Activated effector memory CD4-positive, alpha-beta T cell treated with Interleukin-2 at 50 U/mL for 16 hours (primary cell): ENCODE measurements at regions not wholly inside any gene's neighbourhood (a gene's known extent, or its start where the extent isn't known, plus 50 kb on each side); places are given as distances from the start of the nearest gene placed in this dataset.

Source experiments
- DNase-seq: peaks from one replicate; pipeline ENCODE4 v3.0.0-alpha.2; 2020

- DNase-seq: no peak
These were observed 295.0 kb downstream of the CDCA7 start for GRCh38 chr2:173649527-173650219.

- no peak for DNase-seq
These were observed 297.2 kb downstream of the CDCA7 start for GRCh38 chr2:173651891-173652290.

- no peak for DNase-seq
These were observed 297.6 kb downstream of the CDCA7 start for GRCh38 chr2:173652311-173652710.

- no peak for DNase-seq
These were observed 298.2 kb downstream of the CDCA7 start for GRCh38 chr2:173652767-173653431.

GRCh38 chr2:173653432-173653805 is 298.7 kb downstream of the CDCA7 start:
- DNase-seq: no peak

- DNase-seq: no peak
These were observed 299.7 kb downstream of the CDCA7 start for GRCh38 chr2:173654161-173654895.

- DNase-seq: no peak
These were observed 300.2 kb downstream of the CDCA7 start for GRCh38 chr2:173654896-173655265.

GRCh38 chr2:173656086-173656485 is 301.4 kb downstream of the CDCA7 start:
- no peak for DNase-seq

GRCh38 chr2:173657996-173658717 is 303.5 kb downstream of the CDCA7 start:
- no peak for DNase-seq

- DNase-seq: no peak
These were observed 304.3 kb downstream of the CDCA7 start for GRCh38 chr2:173658946-173659371.

GRCh38 chr2:173659509-173659908 is 304.8 kb downstream of the CDCA7 start:
- no peak for DNase-seq

GRCh38 chr2:173661586-173661985 is 303.6 kb downstream of the SP3 start:
- DNase-seq: no peak

- no peak for DNase-seq
These were observed 301.8 kb downstream of the SP3 start for GRCh38 chr2:173663353-173663752.

GRCh38 chr2:173663835-173664512 is 301.2 kb downstream of the SP3 start:
- no peak for DNase-seq

- no peak for DNase-seq
These were observed 300.7 kb downstream of the SP3 start for GRCh38 chr2:173664513-173664910.

- DNase-seq: no peak
These were observed 298.8 kb downstream of the SP3 start for GRCh38 chr2:173666171-173666888.

GRCh38 chr2:173667014-173667413 is 298.2 kb downstream of the SP3 start:
- DNase-seq: no peak

GRCh38 chr2:173667415-173667814 is 297.8 kb downstream of the SP3 start:
- DNase-seq: no peak

- DNase-seq: no peak
These were observed 295.8 kb downstream of the SP3 start for GRCh38 chr2:173669271-173669853.

GRCh38 chr2:173669888-173670287 is 295.3 kb downstream of the SP3 start:
- DNase-seq: no peak

GRCh38 chr2:173672573-173673340 is 292.4 kb downstream of the SP3 start:
- DNase-seq: no peak
